HEK293 (cell line): ENCODE measurements at regions not wholly inside any gene's neighbourhood (a gene's known extent, or its start where the extent isn't known, plus 50 kb on each side); places are given as distances from the start of the nearest gene placed in this dataset.
A peak's percentile ranks its signal among the peaks of the same experiment; 100 is the strongest.

Experiments
- CTCF ChIA-PET: fragments of 350-600 bp; formaldehyde crosslinking; extraction: SDS; loops from one replicate; lab custom pipeline; 2021; ENCODE audit warnings: antibody characterized with exemption; lab: Yijun Ruan, JAX
- POLR2A ChIA-PET: fragments of 300-600 bp; formaldehyde crosslinking; extraction: SDS; loops from one replicate; lab custom pipeline; 2020; ENCODE audit warnings: antibody characterized with exemption, inconsistent platforms; lab: Yijun Ruan, JAX
- H3K27ac ChIP-seq: fragments of 200-500 bp; sonication (Bioruptor generic); 2 replicates; pipeline ENCODE4 v1.5.1; 2014; ENCODE audit warnings: low read depth, low read length, control low read depth, inconsistent platforms; ENCODE audit errors: extremely low read depth
- H3K36me3 ChIP-seq, 2 experiments: fragments of 200-500 bp in 1 of 2; sonication (Bioruptor generic) in 1 of 2; 1 replicate in 1 of 2; 2 replicates in 1 of 2; pipeline ENCODE4 v1.5.1; 2014 to 2017; ENCODE audit warnings: inconsistent platforms in 2 of 2, low read length in 2 of 2; ENCODE audit not compliant: control insufficient read depth in 2 of 2, insufficient read depth in 1 of 2
- H3K4me1 ChIP-seq: fragments of 200-500 bp; sonication (Bioruptor generic); 2 replicates; pipeline ENCODE4 v1.5.1; 2014; ENCODE audit warnings: mild to moderate bottlenecking, low read length, inconsistent platforms; ENCODE audit not compliant: control insufficient read depth, insufficient read depth
- H3K4me3 ChIP-seq: 2 replicates; pipeline ENCODE4 v1.5.1; 2011; ENCODE audit warnings: low read depth, mild to moderate bottlenecking, control low read depth, low read length, moderate library complexity
- H3K9me3 ChIP-seq: fragments of 200-500 bp; sonication (Bioruptor generic); 2 replicates; pipeline ENCODE4 v1.5.1; 2014; ENCODE audit warnings: low read depth, low read length, inconsistent platforms; ENCODE audit not compliant: control insufficient read depth, insufficient read depth
- ELK4 ChIP-seq: IDR thresholded peaks from 2 replicates; pipeline ENCODE4 v1.6.1; 2011; ENCODE audit warnings: mild to moderate bottlenecking, low read depth, low read length, borderline replicate concordance
- GLIS1 ChIP-seq: fragments of 450-650 bp; formaldehyde crosslinking; IDR thresholded peaks from 2 replicates; pipeline ENCODE4 v1.5.1; 2016; ENCODE audit warnings: missing biosample characterization, missing genetic modification characterization
- HOXA7 ChIP-seq: sonication (generic); formaldehyde crosslinking; IDR thresholded peaks from 2 replicates; pipeline ENCODE4 v1.8.1; 2022; ENCODE audit warnings: missing genetic modification reagents, borderline replicate concordance
- MEIS1 ChIP-seq: sonication (generic); formaldehyde crosslinking; IDR thresholded peaks from 2 replicates; pipeline ENCODE4 v1.8.1; 2022; ENCODE audit warnings: missing genetic modification reagents, mild to moderate bottlenecking, borderline replicate concordance
- RBAK ChIP-seq: fragments of 450-650 bp; formaldehyde crosslinking; IDR thresholded peaks from 2 replicates; pipeline ENCODE4 v1.5.1; 2016; ENCODE audit warnings: missing biosample characterization, missing genetic modification characterization
- SCRT2 ChIP-seq: fragments of 450-650 bp; formaldehyde crosslinking; IDR thresholded peaks from 2 replicates; pipeline ENCODE4 v1.5.1; 2016; ENCODE audit warnings: missing biosample characterization, missing genetic modification characterization
- SP2 ChIP-seq: fragments of 450-650 bp; formaldehyde crosslinking; IDR thresholded peaks from 2 replicates; pipeline ENCODE4 v1.5.1; 2016; ENCODE audit warnings: missing biosample characterization, missing genetic modification characterization
- ZBTB21 ChIP-seq: fragments of 450-650 bp; formaldehyde crosslinking; IDR thresholded peaks from 2 replicates; pipeline ENCODE4 v1.5.1; 2017; ENCODE audit warnings: missing biosample characterization, missing genetic modification characterization
- ZNF146 ChIP-seq: fragments of 450-650 bp; formaldehyde crosslinking; IDR thresholded peaks from 2 replicates; pipeline ENCODE4 v1.5.1; 2016; ENCODE audit warnings: missing biosample characterization, missing genetic modification characterization
- ZNF19 ChIP-seq: fragments of 450-650 bp; formaldehyde crosslinking; IDR thresholded peaks from 2 replicates; pipeline ENCODE4; 2016; ENCODE audit warnings: missing biosample characterization, missing genetic modification characterization, low read depth
- ZNF2 ChIP-seq: fragments of 450-650 bp; formaldehyde crosslinking; IDR thresholded peaks from 2 replicates; pipeline ENCODE4 v1.5.1; 2016; ENCODE audit warnings: missing biosample characterization, missing genetic modification characterization
- ZNF37A ChIP-seq: fragments of 450-650 bp; IDR thresholded peaks from 2 replicates; pipeline ENCODE4 v1.5.1; 2018; ENCODE audit warnings: missing biosample characterization, missing genetic modification characterization
- ZNF394 ChIP-seq: fragments of 450-650 bp; formaldehyde crosslinking; IDR thresholded peaks from 2 replicates; pipeline ENCODE4 v1.5.1; 2016; ENCODE audit warnings: missing biosample characterization, missing genetic modification characterization, mild to moderate bottlenecking, moderate library complexity, borderline replicate concordance
- ZNF404 ChIP-seq: fragments of 450-650 bp; formaldehyde crosslinking; IDR thresholded peaks from 2 replicates; pipeline ENCODE4 v1.5.1; 2017; ENCODE audit warnings: missing biosample characterization, missing genetic modification characterization
- ZNF48 ChIP-seq: fragments of 450-650 bp; formaldehyde crosslinking; IDR thresholded peaks from 2 replicates; pipeline ENCODE4 v1.5.1; 2016; ENCODE audit warnings: missing biosample characterization, missing genetic modification characterization
- ZNF521 ChIP-seq: fragments of 450-650 bp; formaldehyde crosslinking; IDR thresholded peaks from 2 replicates; pipeline ENCODE4 v1.5.1; 2017; ENCODE audit warnings: missing biosample characterization, mild to moderate bottlenecking, missing genetic modification characterization
- ZNF585B ChIP-seq: fragments of 450-650 bp; formaldehyde crosslinking; IDR thresholded peaks from 2 replicates; pipeline ENCODE4 v1.5.1; 2016; ENCODE audit warnings: missing biosample characterization, missing genetic modification characterization
- ZNF600 ChIP-seq: fragments of 450-650 bp; formaldehyde crosslinking; IDR thresholded peaks from 2 replicates; pipeline ENCODE4 v1.5.1; 2016; ENCODE audit warnings: missing biosample characterization, missing genetic modification characterization
- ZNF654 ChIP-seq: fragments of 450-650 bp; formaldehyde crosslinking; IDR thresholded peaks from 2 replicates; pipeline ENCODE4 v1.5.1; 2016; ENCODE audit warnings: low read depth, missing biosample characterization, missing genetic modification characterization
- ZNF660 ChIP-seq: fragments of 450-650 bp; IDR thresholded peaks from 2 replicates; pipeline ENCODE4 v1.5.1; 2018; ENCODE audit warnings: missing biosample characterization, mild to moderate bottlenecking, missing genetic modification characterization
- ZNF768 ChIP-seq: fragments of 450-650 bp; formaldehyde crosslinking; IDR thresholded peaks from 2 replicates; pipeline ENCODE4 v1.5.1; 2018; ENCODE audit warnings: missing biosample characterization, mild to moderate bottlenecking, missing genetic modification characterization
- TF ChIP-seq, protein P1 (sequence below): fragments of 450-650 bp; formaldehyde crosslinking; IDR thresholded peaks from 2 replicates; pipeline ENCODE4 v1.5.1; 2016; ENCODE audit warnings: missing biosample characterization, missing genetic modification characterization
- TF ChIP-seq, protein P2 (sequence below): fragments of 450-650 bp; formaldehyde crosslinking; IDR thresholded peaks from 2 replicates; pipeline ENCODE4 v1.5.1; 2016; ENCODE audit warnings: missing biosample characterization, missing genetic modification characterization
- TF ChIP-seq, protein P3 (sequence below): fragments of 450-650 bp; IDR thresholded peaks from 2 replicates; pipeline ENCODE4 v1.5.1; 2018; ENCODE audit warnings: missing biosample characterization, mild to moderate bottlenecking, missing genetic modification characterization

DNA sequence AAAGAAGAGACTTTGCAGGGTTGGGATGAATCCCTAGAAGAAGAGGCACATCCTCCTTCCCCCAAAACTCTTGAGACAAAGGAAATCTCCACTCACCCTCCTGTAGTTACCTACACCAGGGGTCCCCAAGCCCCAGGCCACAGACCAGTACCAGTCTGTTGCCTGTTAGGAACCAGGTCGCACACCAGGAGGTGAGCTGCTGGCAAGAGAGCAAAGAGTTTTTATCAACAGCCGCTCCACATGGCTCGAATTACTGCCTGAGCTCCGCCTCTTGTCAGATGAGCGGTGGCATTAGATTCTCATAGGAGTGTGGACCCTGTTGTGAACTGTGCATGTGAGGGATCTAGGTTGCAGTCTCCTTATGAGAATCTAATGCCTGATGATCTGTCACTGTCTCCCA lies 98.9 kb downstream of the CCT6B start (continued):
- TF ChIP-seq GLIS1 (tag by site-specific recombination) (0 out of 2 replicates have a peak, but pooled peaks have one; percentile 17), ZNF660 (no peak)

DNA sequence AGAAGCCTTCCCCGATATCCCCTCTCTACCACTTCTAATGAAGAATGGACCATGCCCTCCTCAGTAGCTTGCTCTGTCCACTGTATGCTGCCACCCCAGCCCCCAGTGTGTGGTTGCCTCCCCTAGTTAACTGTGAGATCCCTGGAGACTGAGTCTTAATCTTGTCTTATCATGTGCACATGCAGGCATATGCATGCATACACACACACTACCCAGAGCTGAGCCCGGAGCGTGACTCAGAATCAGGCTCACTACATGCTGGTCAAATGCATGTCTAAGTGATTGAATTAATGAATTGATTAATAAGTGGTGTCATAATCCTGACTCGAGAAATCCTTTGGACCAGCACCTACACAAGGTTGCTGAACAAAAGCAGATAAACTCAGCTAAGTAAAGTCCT lies 99.4 kb downstream of the CCT6B start:
- H3K4me3 ChIP-seq: no peak overlapping the region
- TF ChIP-seq, protein P1, sequence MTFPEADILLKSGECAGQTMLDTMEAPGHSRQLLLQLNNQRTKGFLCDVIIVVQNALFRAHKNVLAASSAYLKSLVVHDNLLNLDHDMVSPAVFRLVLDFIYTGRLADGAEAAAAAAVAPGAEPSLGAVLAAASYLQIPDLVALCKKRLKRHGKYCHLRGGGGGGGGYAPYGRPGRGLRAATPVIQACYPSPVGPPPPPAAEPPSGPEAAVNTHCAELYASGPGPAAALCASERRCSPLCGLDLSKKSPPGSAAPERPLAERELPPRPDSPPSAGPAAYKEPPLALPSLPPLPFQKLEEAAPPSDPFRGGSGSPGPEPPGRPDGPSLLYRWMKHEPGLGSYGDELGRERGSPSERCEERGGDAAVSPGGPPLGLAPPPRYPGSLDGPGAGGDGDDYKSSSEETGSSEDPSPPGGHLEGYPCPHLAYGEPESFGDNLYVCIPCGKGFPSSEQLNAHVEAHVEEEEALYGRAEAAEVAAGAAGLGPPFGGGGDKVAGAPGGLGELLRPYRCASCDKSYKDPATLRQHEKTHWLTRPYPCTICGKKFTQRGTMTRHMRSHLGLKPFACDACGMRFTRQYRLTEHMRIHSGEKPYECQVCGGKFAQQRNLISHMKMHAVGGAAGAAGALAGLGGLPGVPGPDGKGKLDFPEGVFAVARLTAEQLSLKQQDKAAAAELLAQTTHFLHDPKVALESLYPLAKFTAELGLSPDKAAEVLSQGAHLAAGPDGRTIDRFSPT: no peak
- TF ChIP-seq ZNF600 (no peak), HOXA7 (CRISPR knock-in tag) (no peak), ZNF404 (tag by site-specific recombination) (no peak), ELK4 (no peak), RBAK (tag by site-specific recombination) (no peak), ZNF19 (no peak)
- ChIA-PET POLR2A (no interaction called here), CTCF (interaction anchor here (0.6 to 1.1 kb wide), 2 partner anchors 24 to 500 kb away, joined by 3 read pairs; no protein-coding TSS in a partner anchor)
- no peaks in the 10 kb centered on the region for H3K4me1 ChIP-seq
- no peak overlapping the region for H3K27ac ChIP-seq
- no peaks in the 10 kb centered on the region for H3K36me3 ChIP-seq
- no peaks in the 10 kb centered on the region for H3K9me3 ChIP-seq

GRCh38 chr17:34859652-34860051 lies 101.6 kb downstream of the CCT6B start:
- Histone ChIP-seq H3K9me3 (no peaks in the 10 kb centered on the region), H3K36me3 (no peaks in the 10 kb centered on the region), H3K27ac (no peak overlapping the region), H3K4me1 (no peaks in the 10 kb centered on the region), H3K4me3 (no peak overlapping the region)
- ChIA-PET CTCF (interaction anchor here (0.9 kb wide), 1 partner anchor 18 kb away, joined by 3 read pairs; no protein-coding TSS in a partner anchor), POLR2A (no interaction called here)
- TF ChIP-seq, protein P2, sequence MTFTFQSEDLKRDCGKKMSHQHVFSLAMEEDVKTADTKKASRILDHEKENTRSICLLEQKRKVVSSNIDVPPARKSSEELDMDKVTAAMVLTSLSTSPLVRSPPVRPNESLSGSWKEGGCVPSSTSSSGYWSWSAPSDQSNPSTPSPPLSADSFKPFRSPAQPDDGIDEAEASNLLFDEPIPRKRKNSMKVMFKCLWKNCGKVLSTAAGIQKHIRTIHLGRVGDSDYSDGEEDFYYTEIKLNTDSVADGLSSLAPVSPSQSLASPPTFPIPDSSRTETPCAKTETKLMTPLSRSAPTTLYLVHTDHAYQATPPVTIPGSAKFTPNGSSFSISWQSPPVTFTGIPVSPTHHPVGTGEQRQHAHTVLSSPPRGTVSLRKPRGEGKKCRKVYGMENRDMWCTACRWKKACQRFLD: no peak
- TF ChIP-seq ZNF600 (no peak), SP2 (no peak), ZNF521 (tag by site-specific recombination) (no peak), ZNF146 (tag by site-specific recombination) (no peak), ZBTB21 (tag by site-specific recombination) (no peak), ZNF37A (tag by site-specific recombination) (no peak)

DNA sequence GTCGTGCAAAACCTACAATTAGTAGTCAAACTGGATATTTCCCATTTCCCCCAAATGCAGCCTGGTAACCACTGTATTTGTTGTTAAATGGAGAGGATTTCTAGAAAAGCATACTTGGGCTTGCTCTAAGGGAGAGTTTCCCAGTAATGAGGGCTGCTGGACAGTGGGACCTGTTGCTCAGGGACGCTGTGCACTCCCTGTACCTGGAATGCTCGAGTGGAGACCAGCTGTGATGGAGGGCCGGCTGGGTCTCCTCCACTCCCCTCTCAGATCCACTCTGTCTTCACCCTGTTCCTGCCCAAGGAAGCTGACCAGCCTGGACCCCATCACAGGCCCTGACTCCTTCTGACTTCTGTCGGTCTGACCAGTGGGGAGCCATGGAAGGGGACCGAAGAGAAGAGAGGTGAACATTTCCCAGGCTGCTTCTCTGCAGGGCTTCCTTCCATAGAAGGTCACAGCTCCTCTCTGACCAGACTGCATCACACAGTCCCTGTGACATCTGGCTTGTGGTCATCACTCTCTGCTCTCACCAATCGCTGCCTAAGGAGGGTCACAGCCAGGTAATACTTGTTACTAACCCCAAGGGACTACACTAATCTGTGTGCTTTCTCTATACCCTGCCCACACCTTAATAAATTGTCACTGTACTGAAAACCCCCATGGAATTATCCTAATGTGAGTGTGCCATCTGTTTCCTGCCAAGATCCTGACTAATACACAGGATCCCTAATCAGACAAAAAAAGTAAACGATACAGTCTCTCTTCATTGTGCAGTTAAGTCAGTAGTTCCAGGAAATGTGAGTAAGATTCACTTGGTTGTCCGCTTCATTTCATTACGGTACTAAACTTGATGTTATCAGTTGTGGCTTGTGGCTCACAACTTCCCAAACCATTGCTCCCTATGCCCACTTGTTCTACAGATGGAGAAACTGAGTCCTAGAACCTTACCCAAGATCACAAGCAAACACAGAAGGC lies 102.4 kb downstream of the CCT6B start:
- H3K27ac ChIP-seq: no peak overlapping the region
- H3K4me1 ChIP-seq: no peaks in the 10 kb centered on the region
- no peaks in the 10 kb centered on the region for H3K36me3 ChIP-seq
- ChIA-PET POLR2A (no interaction called here), CTCF (interaction anchor here (0.7 kb wide), 1 partner anchor 206 kb away, joined by 3 read pairs; no protein-coding TSS in a partner anchor)
- H3K4me3 ChIP-seq: no peak overlapping the region
- no peaks in the 10 kb centered on the region for H3K9me3 ChIP-seq
- TF ChIP-seq MEIS1 (CRISPR knock-in tag) (no peak), ZNF48 (tag by site-specific recombination) (no peak), ZNF404 (tag by site-specific recombination) (no peak), ZNF585B (tag by site-specific recombination) (no peak), ZNF768 (tag by site-specific recombination) (no peak), SCRT2 (tag by site-specific recombination) (peak; percentile 60; the same call in 1 of the 2 replicates), ZNF394 (tag by site-specific recombination) (no peak), ZNF654 (no peak), ZNF2 (tag by site-specific recombination) (no peak)
- TF ChIP-seq, protein P3, sequence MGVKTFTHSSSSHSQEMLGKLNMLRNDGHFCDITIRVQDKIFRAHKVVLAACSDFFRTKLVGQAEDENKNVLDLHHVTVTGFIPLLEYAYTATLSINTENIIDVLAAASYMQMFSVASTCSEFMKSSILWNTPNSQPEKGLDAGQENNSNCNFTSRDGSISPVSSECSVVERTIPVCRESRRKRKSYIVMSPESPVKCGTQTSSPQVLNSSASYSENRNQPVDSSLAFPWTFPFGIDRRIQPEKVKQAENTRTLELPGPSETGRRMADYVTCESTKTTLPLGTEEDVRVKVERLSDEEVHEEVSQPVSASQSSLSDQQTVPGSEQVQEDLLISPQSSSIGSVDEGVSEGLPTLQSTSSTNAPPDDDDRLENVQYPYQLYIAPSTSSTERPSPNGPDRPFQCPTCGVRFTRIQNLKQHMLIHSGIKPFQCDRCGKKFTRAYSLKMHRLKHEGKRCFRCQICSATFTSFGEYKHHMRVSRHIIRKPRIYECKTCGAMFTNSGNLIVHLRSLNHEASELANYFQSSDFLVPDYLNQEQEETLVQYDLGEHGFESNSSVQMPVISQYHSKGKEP (tag by site-specific recombination): no peak
